ENCODE measurements at regions not wholly inside any gene's neighbourhood (a gene's known extent, or its start where the extent isn't known, plus 50 kb on each side); places are given as distances from the start of the nearest gene placed in this dataset.

DNA sequence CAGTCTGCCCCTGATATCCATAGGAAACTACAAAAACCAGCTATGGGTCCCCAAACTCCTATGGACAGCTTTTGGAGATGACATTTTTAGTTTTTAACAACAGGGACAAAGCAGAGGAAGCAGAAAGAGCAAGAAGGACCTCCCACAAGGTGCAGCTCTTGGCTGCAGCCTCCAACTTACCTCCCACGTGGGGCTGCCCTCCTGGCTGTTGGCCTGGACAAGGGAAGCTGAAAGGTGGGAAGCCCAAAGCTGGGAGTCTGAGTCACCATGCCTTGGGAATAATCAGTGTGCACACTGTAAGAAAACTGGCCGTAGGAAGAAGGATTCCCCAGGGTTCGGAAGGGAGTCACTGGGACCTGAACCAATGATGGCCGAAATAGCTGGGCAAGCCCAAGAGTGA lies 51.8 kb upstream of the PAX1 start:
- FAIRE-seq, result no peak

DNA sequence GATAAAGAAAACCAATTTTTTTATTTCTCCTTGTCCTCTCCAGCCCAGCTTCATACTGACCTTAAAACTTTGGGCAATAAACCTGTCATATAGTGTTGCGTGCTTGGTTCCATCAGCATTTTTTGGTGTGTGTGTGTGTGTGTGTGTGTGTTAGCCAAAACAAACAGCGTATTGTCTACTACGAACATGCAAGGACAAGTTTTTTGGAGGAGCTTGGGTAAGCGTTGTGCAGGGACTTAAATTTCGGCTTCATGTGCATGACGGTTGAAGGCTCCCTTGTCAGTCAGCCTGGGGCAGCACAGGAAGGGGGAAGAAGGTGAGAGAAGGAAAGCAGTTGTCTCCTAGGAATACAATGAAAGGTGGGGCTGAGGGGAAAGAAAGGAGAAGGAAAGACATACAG lies 62.0 kb upstream of the PAX1 start:
- no peak for FAIRE-seq

DNA sequence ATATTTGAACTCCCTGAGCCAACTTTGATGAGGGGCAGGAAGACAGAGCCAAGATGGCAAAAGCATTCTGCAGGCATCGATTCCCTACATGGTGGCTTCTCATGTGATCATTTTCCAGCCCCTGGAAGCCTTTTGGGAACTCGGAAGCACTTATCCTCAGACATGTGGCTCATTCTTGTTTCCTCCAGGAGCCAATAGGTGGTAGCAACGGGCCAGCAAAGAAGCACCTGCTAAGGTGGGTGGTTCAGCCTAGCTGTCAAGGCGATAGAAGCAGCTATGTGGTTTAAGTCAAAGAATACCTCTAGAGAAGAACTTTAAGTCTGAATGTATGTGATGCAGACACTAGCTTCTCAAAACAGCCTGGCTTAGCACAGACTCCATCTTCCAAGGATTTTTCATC lies 64.9 kb upstream of the PAX1 start:
- no peak for FAIRE-seq

DNA sequence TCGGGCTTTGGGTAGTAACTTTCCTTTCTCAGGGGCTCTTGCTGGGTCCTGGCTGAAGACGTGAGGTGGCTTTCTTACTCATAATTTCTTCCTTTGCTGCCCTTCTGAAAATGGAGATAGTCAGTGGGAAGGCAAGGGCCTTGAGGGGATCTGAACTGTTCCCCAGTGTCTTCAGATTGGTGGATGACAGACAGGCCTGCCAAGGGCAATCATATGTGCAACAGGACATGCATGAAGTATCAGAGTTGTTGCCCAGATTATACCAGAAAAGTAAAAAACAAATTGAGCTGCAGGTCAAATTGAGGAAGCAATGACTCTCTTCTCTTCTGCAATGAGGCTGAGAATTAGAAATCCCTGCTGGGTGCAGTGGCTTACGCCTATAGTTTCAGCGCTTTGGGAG lies 71.6 kb upstream of the PAX1 start:
- FAIRE-seq, result no peak

DNA sequence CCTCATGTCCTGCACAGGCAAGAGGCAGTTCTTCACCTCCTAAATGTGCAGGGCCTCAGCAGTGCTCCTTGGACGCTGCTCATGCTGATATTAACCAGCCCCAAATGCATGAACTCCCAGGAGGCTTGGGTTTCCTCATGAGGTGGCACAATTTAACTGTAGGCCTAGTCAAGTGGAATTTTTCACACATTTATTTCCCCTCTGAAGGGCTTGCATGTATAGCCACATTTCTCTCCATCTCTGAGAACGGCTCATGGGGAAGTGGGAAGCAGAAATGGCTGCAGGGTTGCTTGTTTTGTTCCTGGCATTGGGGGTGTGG lies 72.8 kb upstream of the PAX1 start:
- no peak for FAIRE-seq

DNA sequence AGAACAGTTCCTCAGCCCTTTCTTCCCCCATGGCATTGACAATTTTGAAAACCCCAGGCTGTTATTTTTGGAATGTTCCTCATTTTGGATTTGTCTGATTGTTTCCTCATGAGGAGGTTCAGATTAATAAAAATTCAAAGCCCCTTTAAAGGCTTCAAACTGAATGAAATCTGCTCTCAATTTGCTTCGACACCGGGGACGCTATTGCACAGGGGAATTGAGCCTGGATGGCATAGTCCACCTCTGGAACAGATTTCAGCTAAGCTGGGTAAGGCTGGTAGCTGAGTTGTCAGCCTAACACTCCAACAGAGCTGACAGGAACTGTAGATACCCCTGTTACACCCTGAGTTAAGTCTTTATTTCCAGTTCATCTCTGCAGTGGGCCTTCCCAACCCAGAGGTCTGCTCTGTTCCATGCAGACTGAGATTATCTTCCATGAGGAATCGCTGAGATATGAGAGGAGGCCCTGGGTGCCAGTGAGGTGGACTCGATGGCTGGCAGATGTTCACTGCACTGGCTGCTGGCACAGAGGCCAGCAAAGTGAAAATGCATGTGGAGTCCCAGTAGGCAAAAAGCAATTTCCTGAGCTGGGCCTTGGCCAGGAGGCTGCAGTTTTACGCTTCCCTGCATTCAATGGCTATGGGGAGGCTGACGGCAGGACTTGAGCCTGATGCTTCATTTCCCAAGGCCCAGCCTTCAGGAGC lies 73.3 kb upstream of the PAX1 start:
- FAIRE-seq, result no peak

DNA sequence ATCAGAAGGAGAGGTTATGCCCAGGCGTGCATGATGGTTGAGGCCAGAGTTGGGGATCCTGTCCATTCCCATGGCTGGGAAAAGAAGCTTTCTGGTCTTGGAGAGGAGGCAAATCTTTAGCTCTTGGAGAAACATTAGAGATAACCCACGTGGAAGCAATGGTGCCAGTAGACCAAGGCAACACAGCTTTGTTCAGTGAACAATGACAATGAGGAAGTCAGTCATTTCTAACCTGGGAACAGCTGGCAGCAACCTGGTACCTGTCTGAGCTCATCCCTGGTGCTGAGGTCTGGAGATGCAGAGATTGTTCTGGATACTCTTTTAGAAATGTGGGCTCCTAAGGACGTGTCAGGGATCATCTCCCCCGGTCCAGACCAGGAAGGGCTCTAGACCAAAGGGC lies 76.7 kb upstream of the PAX1 start:
- FAIRE-seq, result no peak

DNA sequence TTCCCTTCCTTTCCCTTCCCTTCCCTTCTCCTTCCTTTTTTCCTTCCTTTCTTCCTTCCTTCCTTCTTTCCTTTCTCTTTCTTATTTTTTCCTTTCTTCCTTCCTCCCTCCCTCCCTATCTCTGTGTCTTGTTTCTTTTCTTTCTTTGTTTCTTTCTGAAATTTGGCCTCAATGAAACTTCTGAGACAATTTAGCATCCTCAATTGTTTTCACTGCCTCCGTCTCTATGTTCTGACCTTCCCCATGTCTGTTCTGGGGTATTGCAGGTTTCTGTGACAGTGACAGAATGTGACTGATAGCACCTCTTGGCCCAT lies 81.7 kb upstream of the PAX1 start:
- FAIRE-seq, result no peak

DNA sequence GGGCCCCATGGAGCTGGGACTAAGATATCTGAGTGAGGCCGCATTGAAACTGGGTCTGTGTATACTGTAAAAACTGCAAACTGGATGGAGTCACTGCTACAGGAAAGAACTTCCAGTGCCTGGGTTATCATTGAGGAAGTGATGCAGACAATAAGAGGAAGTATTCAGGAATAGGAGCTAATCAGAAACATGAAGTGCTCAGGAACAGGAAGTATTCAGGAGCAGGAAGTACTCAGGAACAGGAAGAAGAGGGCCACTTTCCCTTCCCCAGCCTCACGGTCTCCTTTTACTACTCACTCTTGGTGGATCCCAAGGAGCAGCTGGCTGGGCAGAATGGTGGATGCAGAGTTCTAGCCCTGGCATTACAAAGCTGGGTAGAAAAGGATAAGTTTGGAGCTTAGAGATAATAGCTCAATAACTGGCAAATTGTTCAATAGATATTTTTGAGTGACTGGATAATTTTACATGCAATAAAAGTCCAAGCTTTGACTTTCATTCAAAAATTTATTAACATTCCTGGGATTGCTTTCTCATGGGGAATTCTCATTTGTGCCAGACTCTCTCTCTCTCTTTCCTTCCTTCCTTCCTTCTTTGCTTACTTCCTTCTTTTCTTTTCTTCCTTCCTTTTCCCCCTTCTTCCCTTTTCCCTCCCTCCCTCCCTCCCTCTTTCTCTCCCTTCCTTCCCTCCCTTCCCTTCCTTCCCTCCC lies 82.2 kb upstream of the PAX1 start:
- no peak for FAIRE-seq

DNA sequence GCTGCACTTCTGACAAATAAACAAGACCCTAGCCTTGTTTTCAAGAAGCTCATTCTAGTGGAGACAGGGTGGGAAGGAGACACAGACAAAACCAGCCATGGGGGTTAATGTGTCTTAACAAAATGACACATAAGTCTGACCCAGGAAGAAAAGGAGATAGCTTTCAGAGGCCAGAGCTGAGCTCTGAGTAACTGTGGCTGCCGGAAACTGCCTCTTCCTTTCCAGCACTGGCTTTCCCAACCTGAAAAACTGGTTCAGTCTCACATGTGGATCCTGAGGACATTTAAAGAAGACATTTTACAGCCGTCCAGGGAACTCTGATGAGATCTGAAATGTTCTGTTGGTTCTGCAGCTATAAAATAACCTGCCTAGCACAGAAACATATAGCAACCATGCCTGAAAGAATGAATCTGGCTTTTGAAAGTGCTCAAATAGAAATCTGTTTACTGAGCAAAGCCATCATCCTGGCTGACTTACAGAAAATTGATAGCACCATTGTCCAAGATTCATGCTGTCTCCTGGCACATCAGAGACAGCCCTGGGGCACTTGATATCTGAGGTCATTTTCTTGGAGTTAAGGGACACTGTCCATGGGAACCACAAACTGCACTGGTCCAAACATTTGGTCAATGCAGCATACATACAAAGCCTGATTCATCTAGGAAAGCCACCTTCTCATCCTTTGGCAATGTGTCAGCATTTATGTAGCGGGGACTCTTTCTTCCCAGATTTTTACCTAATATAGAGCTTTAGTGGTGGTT lies 83.2 kb upstream of the PAX1 start:
- FAIRE-seq, result no peak

DNA sequence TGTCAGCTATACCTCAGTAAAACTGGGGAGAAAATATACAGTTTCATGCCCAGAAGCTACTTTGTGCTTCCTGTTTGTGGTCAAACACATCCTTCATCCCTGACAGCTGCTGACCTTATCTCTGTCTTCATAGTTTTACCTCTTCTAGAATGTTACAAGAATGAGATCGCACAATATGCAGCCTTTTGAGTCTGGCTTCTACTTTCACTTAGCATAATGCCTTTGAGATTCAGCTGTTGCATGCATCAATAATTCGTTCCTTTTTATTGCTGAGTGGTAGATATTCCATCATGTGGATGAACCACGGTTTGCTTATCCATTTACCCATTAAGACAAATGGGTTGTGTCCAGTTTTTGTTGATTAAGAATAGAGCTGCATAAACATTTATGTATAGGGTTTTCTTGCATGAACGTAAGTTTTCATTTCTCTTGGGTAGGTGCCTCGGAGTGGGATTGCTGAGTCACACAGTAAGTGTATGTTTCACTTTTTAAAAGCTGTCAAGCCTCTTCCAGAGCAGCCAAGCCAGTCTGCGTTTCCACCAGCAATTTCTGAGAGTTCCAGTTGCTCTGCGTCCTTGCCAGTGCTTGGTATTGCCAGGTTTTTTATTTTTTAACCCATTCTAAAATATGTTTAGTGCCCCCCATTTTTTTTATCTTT lies 86.6 kb upstream of the PAX1 start:
- FAIRE-seq, result no peak

DNA sequence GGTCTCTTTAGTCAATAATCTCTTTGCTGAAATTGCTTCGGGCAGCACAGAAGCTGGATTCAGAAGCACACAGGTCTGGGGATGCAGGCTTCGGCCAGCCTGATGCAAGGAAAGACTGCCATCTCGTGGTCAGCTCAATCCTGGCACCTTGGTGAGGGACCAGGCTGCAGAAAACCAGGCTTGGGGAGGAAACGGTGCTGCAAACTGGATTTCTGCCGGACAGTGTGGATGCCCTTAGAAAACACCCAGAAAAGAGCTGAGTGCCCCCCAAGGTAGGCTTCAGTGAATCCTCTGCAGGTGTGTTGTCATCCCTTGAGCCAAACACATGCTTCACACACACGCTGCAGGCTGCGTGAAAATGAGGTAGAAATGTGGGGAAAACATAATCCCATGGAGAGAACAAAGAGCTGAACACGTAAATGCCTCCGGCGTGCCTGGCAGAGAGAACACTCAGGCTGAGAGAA lies 89.8 kb upstream of the PAX1 start:
- FAIRE-seq, result no peak

DNA sequence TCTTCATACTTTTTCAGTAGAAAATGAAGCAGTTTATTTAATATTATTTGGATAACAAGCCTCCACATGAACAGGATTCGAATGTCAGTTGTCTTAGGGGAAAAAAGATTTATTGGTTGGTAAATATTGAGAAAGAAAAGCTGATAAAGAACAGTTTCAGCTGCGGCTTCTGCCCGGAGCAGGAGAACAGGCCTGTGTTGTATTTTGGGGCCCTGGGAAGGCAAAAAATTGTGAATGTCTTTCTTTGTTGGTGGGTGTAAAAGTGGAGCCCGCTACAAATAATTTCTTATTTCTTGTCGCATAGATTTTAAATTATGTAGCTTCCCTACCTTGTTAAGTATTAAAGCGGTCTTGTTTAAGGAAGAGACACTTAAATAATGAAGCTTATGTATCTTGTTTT lies 90.5 kb upstream of the PAX1 start:
- FAIRE-seq, result no peak

DNA sequence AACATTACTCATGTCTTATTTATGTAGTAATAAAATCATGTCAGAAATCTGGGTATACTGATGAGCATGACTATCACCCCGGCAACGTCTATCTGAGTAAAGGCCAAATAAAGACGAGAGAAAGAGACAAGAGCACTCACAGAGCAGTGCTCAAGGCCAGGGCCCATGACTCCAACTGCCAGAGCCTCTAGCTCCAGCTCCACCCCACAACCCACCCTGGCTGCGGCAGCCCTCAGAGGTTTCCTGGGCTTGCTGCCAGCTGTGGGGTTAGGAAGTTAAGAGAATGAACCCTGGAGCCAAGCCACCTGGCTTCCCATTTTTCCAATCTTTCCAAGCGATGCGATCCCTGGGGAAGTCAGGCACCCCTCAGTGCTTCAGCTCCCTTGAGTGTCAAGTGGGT lies 92.0 kb upstream of the PAX1 start:
- FAIRE-seq, result no peak

DNA sequence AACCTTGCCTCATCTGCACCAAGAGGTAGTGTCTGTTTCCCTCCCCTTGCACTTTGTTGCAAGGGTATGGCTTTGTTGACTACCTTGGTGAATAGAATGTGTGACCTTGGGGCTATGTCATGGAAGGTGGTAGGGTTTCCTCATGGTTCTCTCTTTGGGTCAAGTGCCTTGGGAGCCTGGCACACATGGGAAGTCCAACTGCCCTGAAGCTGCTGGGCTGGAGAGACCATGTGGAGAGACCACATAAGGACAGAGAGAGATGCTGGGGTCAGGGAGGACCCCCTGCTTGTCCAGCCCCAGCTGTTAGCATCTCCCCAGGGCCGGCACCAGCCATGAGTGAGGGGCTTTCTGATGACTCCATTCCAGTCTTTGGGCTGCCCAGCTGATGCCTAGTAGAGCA lies 95.5 kb upstream of the PAX1 start:
- FAIRE-seq, result no peak

DNA sequence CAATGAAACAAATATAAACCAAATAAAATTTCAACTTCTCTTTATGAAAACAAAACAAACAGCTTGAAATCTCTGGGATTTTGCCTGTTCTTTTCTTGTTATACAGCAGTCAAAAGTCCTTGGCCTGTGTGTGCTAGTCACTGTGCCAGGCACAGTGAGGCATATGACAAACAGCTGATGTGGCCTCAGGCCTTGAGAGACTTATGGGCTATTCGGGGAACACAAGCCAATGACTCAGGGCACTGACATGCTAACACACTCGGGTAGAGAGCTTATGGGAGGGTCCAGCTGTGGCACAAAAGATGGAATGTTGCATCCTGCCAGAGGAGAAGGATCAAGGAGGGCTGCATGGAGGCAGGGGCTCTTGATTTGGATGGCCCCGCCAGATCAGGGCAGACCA lies 95.4 kb upstream of the NKX2-2 start:
- no peak for FAIRE-seq

DNA sequence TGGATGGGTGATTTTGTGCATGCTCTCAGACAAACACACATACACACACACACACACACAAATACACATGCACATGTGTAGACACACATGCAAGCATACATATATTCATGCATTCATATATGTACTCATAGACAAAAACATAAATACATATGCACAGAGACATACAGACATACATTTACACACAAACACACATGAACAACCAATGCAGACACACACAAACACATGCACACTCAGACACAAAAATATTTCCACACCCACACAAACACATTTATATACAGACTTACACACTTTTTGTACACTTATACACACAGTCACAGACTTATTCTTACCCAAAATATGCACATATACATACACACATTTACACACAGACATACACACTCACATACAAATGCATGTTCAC lies 94.9 kb upstream of the NKX2-2 start:
- no peak for FAIRE-seq

DNA sequence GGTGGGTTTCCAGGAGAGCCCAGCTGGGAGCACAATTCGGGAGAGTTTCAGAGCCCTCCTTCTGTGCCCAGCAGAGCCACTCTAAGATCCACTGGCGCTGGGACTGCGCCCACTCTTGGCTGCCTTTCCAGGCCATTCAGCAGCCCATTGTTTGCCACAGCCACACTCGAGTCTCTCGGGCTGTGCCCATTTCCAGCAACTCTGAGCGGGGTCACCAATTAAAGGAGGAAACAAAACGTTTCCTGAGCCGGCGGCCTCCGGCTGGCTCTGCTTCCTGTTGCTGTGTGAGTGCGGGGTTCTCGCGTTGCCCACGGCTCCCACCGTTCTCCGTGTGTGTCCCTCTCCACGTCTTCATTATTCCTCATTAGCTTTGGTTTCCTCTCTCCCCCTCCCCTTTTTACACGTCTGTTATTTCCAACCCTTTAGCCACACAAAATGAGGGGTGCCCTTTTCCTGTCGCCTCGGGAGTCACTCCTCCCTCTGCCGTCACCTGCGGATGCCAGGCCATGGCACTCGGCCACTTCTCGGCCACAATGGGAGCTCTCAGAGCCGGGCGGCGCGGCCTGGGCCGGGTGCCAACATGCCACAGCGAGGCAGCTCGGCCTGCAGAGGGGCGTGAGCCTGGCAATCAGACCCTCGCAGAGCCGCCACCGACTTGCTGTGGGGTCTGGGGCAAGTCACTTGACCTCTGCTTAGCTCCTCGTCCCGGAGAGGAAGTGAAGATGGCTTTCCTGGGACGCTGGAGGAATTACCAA lies 94.3 kb upstream of the NKX2-2 start:
- FAIRE-seq, result no peak

DNA sequence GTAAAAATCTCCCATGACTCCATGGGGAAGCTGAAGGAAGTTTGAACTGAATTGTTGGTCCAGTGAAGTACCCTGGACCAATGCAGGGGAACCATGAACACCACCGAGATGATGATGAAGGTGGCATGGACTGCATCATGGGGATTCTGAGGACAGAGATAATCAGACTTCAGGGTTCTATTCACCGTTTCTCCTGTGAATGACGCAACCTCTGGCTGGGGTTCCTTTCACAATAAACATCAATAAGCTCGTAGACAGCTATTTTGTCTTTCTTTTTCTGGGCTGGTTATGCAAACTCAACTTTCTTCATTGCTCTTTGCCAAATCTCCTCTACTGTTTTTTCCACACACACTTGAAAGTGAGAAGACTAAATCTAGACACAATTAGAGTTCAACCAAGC lies 87.9 kb upstream of the NKX2-2 start:
- no peak for FAIRE-seq

DNA sequence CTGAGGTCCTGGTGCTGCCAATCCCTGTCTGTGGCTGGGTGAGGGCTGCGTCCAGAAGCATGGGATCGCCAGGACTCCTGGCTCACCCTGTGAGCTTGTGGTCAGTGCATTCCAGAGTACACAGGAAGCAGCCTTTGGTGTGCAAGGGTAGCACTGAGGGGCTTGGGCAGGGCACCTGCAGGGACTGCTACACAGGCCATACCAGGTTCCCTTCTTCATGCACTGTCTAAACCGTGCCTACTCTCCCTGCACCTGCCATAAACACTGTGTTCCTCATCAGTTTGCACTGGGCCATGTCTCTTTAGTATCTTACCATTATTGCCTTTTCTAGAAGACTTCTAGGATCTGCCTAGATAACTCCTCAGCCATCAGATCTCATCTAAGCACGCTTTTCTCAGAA lies 72.8 kb upstream of the NKX2-2 start:
- FAIRE-seq, result no peak

DNA sequence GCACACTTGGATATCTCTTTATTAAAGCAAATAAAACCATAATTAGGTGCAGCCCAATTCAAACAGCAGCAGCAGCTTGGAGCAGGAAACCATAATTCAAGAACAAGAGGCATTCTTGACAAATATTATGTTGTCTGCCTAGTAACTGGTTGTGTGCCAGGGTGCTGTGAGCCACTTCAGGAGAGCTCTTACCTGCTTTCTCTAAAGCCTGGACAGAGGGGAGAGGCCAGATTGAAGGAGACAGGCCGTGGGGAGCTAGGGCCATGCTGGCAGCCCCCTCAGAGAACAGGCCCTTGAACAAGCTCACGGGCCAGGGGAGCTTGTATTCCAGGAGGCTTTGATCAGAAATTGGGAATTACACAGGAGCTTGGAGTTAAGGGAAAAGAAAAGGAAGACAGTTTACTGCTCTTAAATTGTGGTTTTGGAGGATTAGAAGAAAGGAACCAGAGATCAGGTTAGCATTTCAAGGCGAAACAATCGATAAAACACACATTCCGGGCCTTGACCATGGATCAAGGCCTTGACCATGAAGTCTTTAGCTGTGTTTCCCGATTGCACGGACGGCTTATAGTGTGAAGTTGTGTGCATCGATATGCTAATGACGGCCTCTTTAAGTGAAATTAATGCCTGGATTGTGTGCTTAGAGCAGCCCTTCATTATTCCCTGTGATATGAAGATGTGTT lies 69.8 kb upstream of the NKX2-2 start:
- no peak for FAIRE-seq

DNA sequence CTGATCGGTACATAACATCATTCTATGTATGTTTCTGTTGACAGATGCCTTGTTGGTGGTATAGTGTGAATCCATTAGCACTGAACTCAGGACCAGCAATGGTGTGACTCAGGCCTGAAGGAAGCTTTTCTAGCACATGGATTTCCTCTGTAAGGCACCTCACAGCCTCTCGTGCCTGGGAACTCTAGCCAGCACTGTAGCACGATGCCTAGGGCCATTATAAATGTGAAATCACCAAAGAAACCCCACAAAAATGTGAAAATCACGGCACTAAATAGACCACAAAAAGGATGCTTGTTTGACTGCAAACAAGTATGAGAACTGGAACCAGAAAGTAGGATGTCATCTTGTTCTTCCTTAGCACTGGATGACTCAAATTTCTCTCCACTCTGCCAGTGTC lies 63.7 kb upstream of the NKX2-2 start:
- FAIRE-seq, result no peak
